Fibroblast of lung (primary cell): ENCODE measurements at regions not wholly inside any gene's neighbourhood (a gene's known extent, or its start where the extent isn't known, plus 50 kb on each side); places are given as distances from the start of the nearest gene placed in this dataset.

Source experiments
- DNase-seq, 2 donors: peaks; one replicate each; pipeline versions ENCODE4 v3.0.0 to v3.0.0-alpha.2; 2010; ENCODE audit warnings: low read depth in 2 of 2
- H2AFZ ChIP-seq: 2 replicates; pipeline ENCODE4 v1.5.1; 2012; ENCODE audit warnings: low read length, control low read depth, inconsistent platforms
- H3K27ac ChIP-seq: 2 replicates; pipeline ENCODE4 v1.5.1; 2011; ENCODE audit warnings: low read length, control low read depth; ENCODE audit not compliant: insufficient read depth
- H3K27me3 ChIP-seq: 2 replicates; pipeline ENCODE4 v1.5.1; 2011; ENCODE audit warnings: mild to moderate bottlenecking, low read length; ENCODE audit not compliant: control insufficient read depth, insufficient read depth
- H3K36me3 ChIP-seq: 2 replicates; pipeline ENCODE4 v1.5.1; 2011; ENCODE audit warnings: low read length; ENCODE audit not compliant: control insufficient read depth, insufficient read depth
- H3K4me1 ChIP-seq: 2 replicates; pipeline ENCODE4 v1.5.1; 2011; ENCODE audit warnings: low read length; ENCODE audit not compliant: control insufficient read depth, insufficient read depth; ENCODE audit errors: extremely low read depth
- H3K4me2 ChIP-seq: 2 replicates; pipeline ENCODE4 v1.5.1; 2011; ENCODE audit warnings: low read length, control low read depth; ENCODE audit not compliant: insufficient read depth; ENCODE audit errors: extremely low read depth
- H3K4me3 ChIP-seq, 4 experiments: fragments of 200-600 bp in 1 of 4; sonication (generic) in 1 of 4; replicated peaks in 1 of 4; 2 replicates each; pipeline ENCODE4 v1.5.1; 2011 to 2016; ENCODE audit warnings: low read length in 4 of 4, low read depth in 3 of 4, mild to moderate bottlenecking in 3 of 4, control low read depth in 2 of 4, inconsistent platforms in 1 of 4, mixed read lengths in 1 of 4; ENCODE audit not compliant: insufficient read depth in 1 of 4; ENCODE audit errors: control extremely low read depth in 1 of 4
- H3K79me2 ChIP-seq: 2 replicates; pipeline ENCODE4 v1.5.1; 2012; ENCODE audit warnings: mild to moderate bottlenecking, low read length, inconsistent platforms; ENCODE audit not compliant: control insufficient read depth, insufficient read depth
- H3K9ac ChIP-seq: 2 replicates; pipeline ENCODE4 v1.5.1; 2011; ENCODE audit warnings: mild to moderate bottlenecking, low read length, control low read depth; ENCODE audit not compliant: insufficient read depth
- H3K9me3 ChIP-seq: 2 replicates; pipeline ENCODE4 v1.5.1; 2012; ENCODE audit warnings: low read depth, low read length; ENCODE audit not compliant: control insufficient read depth, insufficient read depth
- H4K20me1 ChIP-seq: 2 replicates; pipeline ENCODE4 v1.5.1; 2011; ENCODE audit warnings: low read length; ENCODE audit not compliant: control insufficient read depth, insufficient read depth; ENCODE audit errors: extremely low read depth
- CTCF ChIP-seq, 2 donors: IDR thresholded peaks in 1 of 2; conservative IDR thresholded peaks in 1 of 2; 1 replicate in 1 of 2; 2 replicates in 1 of 2; pipeline ENCODE4 v1.5.1; 2011 to 2012; ENCODE audit warnings: low read length in 2 of 2, control low read depth in 1 of 2, inconsistent platforms in 1 of 2, low read depth in 1 of 2, mild to moderate bottlenecking in 1 of 2
- EZH2 ChIP-seq: IDR thresholded peaks from 2 replicates; pipeline ENCODE4 v1.5.1; 2012; ENCODE audit warnings: low read length, control low read depth, mild to moderate bottlenecking; ENCODE audit errors: missing control alignments

GRCh38 chr4:12042818-12043217, 614.1 kb upstream of the HS3ST1 start:
- no peak for TF ChIP-seq EZH2
- TF ChIP-seq CTCF (conservative IDR thresholded peaks at IDR 0.05 in 1 of 2, IDR thresholded peaks at IDR 0.05 in 1 of 2; ENCODE audit: low read depth in 1 of 2, low read length in 2 of 2): no peak
- no peak overlapping the region for H2AFZ ChIP-seq
- no peak for DNase-seq
- no peaks in the 10 kb centered on the region for H3K36me3 ChIP-seq
- H3K4me2 ChIP-seq: no peak overlapping the region
- H3K9me3 ChIP-seq: no peaks in the 10 kb centered on the region
- H3K4me1 ChIP-seq: no peaks in the 10 kb centered on the region
- no peaks in the 10 kb centered on the region for H3K79me2 ChIP-seq
- H3K9ac ChIP-seq: no peak overlapping the region
- H3K27me3 ChIP-seq: no peaks in the 10 kb centered on the region
- H3K27ac ChIP-seq: no peak overlapping the region
- no peak overlapping the region for H3K4me3 ChIP-seq
- no peaks in the 10 kb centered on the region for H4K20me1 ChIP-seq

GRCh38 chr4:12041828-12042227, 613.1 kb upstream of the HS3ST1 start:
- no peak for TF ChIP-seq EZH2
- no peak for TF ChIP-seq CTCF (conservative IDR thresholded peaks at IDR 0.05 in 1 of 2, IDR thresholded peaks at IDR 0.05 in 1 of 2; ENCODE audit: low read depth in 1 of 2, low read length in 2 of 2)
- Histone ChIP-seq H2AFZ (no peak overlapping the region), H3K27ac (no peak overlapping the region), H3K9me3 (no peaks in the 10 kb centered on the region), H3K4me1 (no peaks in the 10 kb centered on the region), H3K79me2 (no peaks in the 10 kb centered on the region), H3K9ac (no peak overlapping the region), H3K36me3 (no peaks in the 10 kb centered on the region), H3K27me3 (no peaks in the 10 kb centered on the region), H3K4me2 (no peak overlapping the region), H3K4me3 (no peak overlapping the region), H4K20me1 (no peaks in the 10 kb centered on the region)
- no peak for DNase-seq

GRCh38 chr4:12036450-12036849, 607.8 kb upstream of the HS3ST1 start:
- Histone ChIP-seq H3K27me3 (no peaks in the 10 kb centered on the region), H4K20me1 (no peaks in the 10 kb centered on the region), H3K9ac (no peak overlapping the region), H3K9me3 (no peaks in the 10 kb centered on the region), H3K36me3 (no peaks in the 10 kb centered on the region), H2AFZ (no peak overlapping the region), H3K4me2 (no peak overlapping the region), H3K79me2 (no peaks in the 10 kb centered on the region), H3K27ac (no peak overlapping the region), H3K4me3 (no peak overlapping the region), H3K4me1 (no peaks in the 10 kb centered on the region)
- TF ChIP-seq EZH2 (no peak), CTCF (conservative IDR thresholded peaks at IDR 0.05 in 1 of 2, IDR thresholded peaks at IDR 0.05 in 1 of 2; ENCODE audit: low read depth in 1 of 2, low read length in 2 of 2) (no peak)
- DNase-seq: no peak
